ENCODE measurements at regions not wholly inside any gene's neighbourhood (a gene's known extent, or its start where the extent isn't known, plus 50 kb on each side); places are given as distances from the start of the nearest gene placed in this dataset.

DNA sequence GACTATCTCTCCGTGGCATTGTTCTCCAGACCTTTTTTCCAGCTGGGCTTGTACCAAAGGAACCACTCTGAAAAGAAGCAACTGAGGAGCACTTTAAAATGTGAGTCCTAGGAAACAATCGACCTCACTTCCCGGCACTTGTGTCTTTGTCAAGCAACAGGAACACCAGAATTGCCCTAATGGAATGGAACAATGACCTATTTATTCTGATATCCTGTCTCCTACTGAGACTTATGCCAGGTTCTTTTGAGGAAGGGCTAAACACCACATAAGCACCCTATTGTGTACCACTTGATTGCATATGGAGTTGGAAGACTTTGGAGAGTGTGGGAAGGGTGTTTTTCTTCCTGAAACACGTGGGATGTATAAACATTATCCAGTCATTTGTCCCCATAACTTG is 56.8 kb upstream of the TGFBR2 start:
- ATAC-seq (peak; percentile 83), DNase-seq (ENCODE audit: low spot score) (peak; percentile 74)
- no peak overlapping the region for H2AFZ ChIP-seq
- H3K4me3 ChIP-seq: no peak overlapping the region
- peak overlapping the region; percentile 10; the same call in 1 of the 2 replicates for H3K4me2 ChIP-seq
- TF ChIP-seq, protein P1, sequence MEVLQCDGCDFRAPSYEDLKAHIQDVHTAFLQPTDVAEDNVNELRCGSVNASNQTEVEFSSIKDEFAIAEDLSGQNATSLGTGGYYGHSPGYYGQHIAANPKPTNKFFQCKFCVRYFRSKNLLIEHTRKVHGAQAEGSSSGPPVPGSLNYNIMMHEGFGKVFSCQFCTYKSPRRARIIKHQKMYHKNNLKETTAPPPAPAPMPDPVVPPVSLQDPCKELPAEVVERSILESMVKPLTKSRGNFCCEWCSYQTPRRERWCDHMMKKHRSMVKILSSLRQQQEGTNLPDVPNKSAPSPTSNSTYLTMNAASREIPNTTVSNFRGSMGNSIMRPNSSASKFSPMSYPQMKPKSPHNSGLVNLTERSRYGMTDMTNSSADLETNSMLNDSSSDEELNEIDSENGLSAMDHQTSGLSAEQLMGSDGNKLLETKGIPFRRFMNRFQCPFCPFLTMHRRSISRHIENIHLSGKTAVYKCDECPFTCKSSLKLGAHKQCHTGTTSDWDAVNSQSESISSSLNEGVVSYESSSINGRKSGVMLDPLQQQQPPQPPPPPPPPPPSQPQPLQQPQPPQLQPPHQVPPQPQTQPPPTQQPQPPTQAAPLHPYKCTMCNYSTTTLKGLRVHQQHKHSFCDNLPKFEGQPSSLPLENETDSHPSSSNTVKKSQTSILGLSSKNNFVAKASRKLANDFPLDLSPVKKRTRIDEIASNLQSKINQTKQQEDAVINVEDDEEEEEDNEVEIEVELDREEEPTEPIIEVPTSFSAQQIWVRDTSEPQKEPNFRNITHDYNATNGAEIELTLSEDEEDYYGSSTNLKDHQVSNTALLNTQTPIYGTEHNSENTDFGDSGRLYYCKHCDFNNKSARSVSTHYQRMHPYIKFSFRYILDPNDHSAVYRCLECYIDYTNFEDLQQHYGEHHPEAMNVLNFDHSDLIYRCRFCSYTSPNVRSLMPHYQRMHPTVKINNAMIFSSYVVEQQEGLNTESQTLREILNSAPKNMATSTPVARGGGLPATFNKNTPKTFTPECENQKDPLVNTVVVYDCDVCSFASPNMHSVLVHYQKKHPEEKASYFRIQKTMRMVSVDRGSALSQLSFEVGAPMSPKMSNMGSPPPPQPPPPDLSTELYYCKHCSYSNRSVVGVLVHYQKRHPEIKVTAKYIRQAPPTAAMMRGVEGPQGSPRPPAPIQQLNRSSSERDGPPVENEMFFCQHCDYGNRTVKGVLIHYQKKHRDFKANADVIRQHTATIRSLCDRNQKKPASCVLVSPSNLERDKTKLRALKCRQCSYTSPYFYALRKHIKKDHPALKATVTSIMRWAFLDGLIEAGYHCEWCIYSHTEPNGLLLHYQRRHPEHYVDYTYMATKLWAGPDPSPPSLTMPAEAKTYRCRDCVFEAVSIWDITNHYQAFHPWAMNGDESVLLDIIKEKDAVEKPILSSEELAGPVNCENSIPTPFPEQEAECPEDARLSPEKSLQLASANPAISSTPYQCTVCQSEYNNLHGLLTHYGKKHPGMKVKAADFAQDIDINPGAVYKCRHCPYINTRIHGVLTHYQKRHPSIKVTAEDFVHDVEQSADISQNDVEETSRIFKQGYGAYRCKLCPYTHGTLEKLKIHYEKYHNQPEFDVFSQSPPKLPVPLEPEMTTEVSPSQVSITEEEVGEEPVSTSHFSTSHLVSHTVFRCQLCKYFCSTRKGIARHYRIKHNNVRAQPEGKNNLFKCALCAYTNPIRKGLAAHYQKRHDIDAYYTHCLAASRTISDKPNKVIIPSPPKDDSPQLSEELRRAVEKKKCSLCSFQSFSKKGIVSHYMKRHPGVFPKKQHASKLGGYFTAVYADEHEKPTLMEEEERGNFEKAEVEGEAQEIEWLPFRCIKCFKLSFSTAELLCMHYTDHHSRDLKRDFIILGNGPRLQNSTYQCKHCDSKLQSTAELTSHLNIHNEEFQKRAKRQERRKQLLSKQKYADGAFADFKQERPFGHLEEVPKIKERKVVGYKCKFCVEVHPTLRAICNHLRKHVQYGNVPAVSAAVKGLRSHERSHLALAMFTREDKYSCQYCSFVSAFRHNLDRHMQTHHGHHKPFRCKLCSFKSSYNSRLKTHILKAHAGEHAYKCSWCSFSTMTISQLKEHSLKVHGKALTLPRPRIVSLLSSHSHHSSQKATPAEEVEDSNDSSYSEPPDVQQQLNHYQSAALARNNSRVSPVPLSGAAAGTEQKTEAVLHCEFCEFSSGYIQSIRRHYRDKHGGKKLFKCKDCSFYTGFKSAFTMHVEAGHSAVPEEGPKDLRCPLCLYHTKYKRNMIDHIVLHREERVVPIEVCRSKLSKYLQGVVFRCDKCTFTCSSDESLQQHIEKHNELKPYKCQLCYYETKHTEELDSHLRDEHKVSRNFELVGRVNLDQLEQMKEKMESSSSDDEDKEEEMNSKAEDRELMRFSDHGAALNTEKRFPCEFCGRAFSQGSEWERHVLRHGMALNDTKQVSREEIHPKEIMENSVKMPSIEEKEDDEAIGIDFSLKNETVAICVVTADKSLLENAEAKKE (CRISPR knock-in tag; IDR thresholded peaks at IDR 0.05): peak; percentile 94
- TF ChIP-seq STAT1 (IDR thresholded peaks at IDR 0.05; ENCODE audit: unreplicated experiment) (no peak), NANOG (IDR thresholded peaks at IDR 0.05; ENCODE audit: borderline replicate concordance) (peak; percentile 100), EZH2 (IDR thresholded peaks at IDR 0.05; ENCODE audit: low read depth, unreplicated experiment) (no peak), ZNF114 (CRISPR knock-in tag; IDR thresholded peaks at IDR 0.05) (peak; percentile 84; the same call in 1 of the 2 replicates), EZH2phosphoT487 (IDR thresholded peaks at IDR 0.05; ENCODE audit: unreplicated experiment) (no peak), JUNB (IDR thresholded peaks at IDR 0.05; ENCODE audit: unreplicated experiment) (no peak), CREB1 (CRISPR knock-in tag; IDR thresholded peaks at IDR 0.05; ENCODE audit: low read depth) (0 out of 2 replicates have a peak, but pooled peaks have one; percentile 15), POLR2AphosphoS5 (IDR thresholded peaks at IDR 0.05; ENCODE audit: low read depth) (no peak), CTCF (conservative IDR thresholded peaks at IDR 0.05; ENCODE audit: low read depth in 2 of 2) (no peak), ZNF331 (CRISPR knock-in tag; IDR thresholded peaks at IDR 0.05; ENCODE audit: low read depth) (no peak), REST (IDR thresholded peaks at IDR 0.05; ENCODE audit: unreplicated experiment) (no peak)
- TF ChIP-seq, protein P2, sequence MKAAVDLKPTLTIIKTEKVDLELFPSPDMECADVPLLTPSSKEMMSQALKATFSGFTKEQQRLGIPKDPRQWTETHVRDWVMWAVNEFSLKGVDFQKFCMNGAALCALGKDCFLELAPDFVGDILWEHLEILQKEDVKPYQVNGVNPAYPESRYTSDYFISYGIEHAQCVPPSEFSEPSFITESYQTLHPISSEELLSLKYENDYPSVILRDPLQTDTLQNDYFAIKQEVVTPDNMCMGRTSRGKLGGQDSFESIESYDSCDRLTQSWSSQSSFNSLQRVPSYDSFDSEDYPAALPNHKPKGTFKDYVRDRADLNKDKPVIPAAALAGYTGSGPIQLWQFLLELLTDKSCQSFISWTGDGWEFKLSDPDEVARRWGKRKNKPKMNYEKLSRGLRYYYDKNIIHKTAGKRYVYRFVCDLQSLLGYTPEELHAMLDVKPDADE (IDR thresholded peaks at IDR 0.05): peak; percentile 85
- peak overlapping the region; percentile 94 for H3K27ac ChIP-seq (ENCODE audit: low read depth)
- H3K79me2 ChIP-seq (replicated peaks; ENCODE audit: insufficient read depth): no peaks in the 10 kb centered on the region
- peaks cover 4% of the 10 kb centered on the region; the same call in 1 of the 2 replicates for H3F3A ChIP-seq (replicated peaks; ENCODE audit: low read depth)
- peaks cover 19% of the 10 kb centered on the region for H3K36me3 Mint-ChIP-seq (ENCODE audit: low read depth)
- H3K4me1 Mint-ChIP-seq: peaks cover 53% of the 10 kb centered on the region
- peaks cover 6% of the 10 kb centered on the region for H3K27me3 Mint-ChIP-seq (ENCODE audit: insufficient read depth, low read depth, poor library complexity)
- H3K4me1 ChIP-seq (ENCODE audit: insufficient read depth): peaks cover 43% of the 10 kb centered on the region
- H3K9me3 Mint-ChIP-seq: peaks cover 16% of the 10 kb centered on the region; the same call in 2 of the 3 replicates
- no peaks in the 10 kb centered on the region for H4K20me1 ChIP-seq (replicated peaks; ENCODE audit: insufficient read depth)
- no peaks in the 10 kb centered on the region for H3K27me3 ChIP-seq (ENCODE audit: insufficient read depth)
- peaks cover 10% of the 10 kb centered on the region; the same call in 1 of the 2 replicates for H3K9me2 ChIP-seq (ENCODE audit: insufficient read depth)
- H3K36me3 ChIP-seq (ENCODE audit: insufficient read depth): no peaks in the 10 kb centered on the region
- H3K27ac Mint-ChIP-seq: peak overlapping the region; percentile 81; the same call in 1 of the 2 replicates
- H3K4me3 Mint-ChIP-seq: no peak overlapping the region

Data from GM23338 (cell line).